Neural crest cell (in vitro differentiated cells): ENCODE measurements at regions not wholly inside any gene's neighbourhood (a gene's known extent, or its start where the extent isn't known, plus 50 kb on each side); places are given as distances from the start of the nearest gene placed in this dataset.

Experiments used
- DNase-seq: peaks from one replicate; pipeline ENCODE4 v3.0.0; 2021; ENCODE audit warnings: low read depth, mixed read lengths, low spot score
- H3K27ac Mint-ChIP-seq: one replicate; pipeline ENCODE4 v1.8.0; 2021; ENCODE audit warnings: mild to moderate bottlenecking, mixed read lengths; ENCODE audit not compliant: unreplicated experiment
- H3K27me3 Mint-ChIP-seq: 2 replicates; pipeline ENCODE4 v1.8.0; 2021; ENCODE audit warnings: low read depth, mild to moderate bottlenecking, mixed read lengths
- H3K36me3 Mint-ChIP-seq: 2 replicates; pipeline ENCODE4 v1.8.0; 2021; ENCODE audit warnings: low read depth, mild to moderate bottlenecking, mixed read lengths
- H3K4me1 Mint-ChIP-seq: 2 replicates; pipeline ENCODE4 v1.8.0; 2021; ENCODE audit warnings: mixed read lengths
- H3K4me3 Mint-ChIP-seq: one replicate; pipeline ENCODE4 v1.8.0; 2021; ENCODE audit warnings: mild to moderate bottlenecking, mixed read lengths
- H3K9me3 Mint-ChIP-seq: 2 replicates; pipeline ENCODE4 v1.8.0; 2021; ENCODE audit warnings: mixed read lengths
- TF ChIP-seq, protein P1 (sequence below): fragments of 200-600 bp; sonication (generic); conservative IDR thresholded peaks from 2 replicates; pipeline ENCODE4 v1.5.0; 2021; ENCODE audit warnings: antibody characterized with exemption, mild to moderate bottlenecking

DNA sequence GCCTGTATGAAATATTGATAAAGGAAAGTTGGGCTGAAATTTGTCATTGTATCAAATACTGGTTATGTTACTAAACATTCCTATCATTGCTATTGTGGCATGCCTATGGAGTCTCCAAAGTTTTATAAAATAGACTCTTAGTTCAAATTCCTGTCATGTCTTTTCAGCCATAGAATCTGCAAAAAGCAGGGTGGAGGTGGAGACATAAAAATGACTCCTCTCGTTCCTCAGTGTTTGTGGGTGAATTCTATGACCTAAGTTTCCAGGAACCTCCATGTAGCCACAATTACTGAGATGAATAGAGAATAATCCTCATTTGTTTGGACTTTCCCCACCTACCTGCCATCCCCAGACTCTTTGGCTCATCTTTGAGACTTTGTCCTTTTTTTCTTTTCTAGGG is 326.3 kb upstream of the ETAA1 start:
- DNase-seq, result no peak
- Mint-ChIP-seq H3K36me3 (no peaks in the 10 kb centered on the region), H3K27me3 (peaks cover 18% of the 10 kb centered on the region), H3K9me3 (peaks cover 7% of the 10 kb centered on the region), H3K4me3 (no peak overlapping the region), H3K27ac (no peak overlapping the region), H3K4me1 (no peaks in the 10 kb centered on the region)
- TF ChIP-seq, protein P1, sequence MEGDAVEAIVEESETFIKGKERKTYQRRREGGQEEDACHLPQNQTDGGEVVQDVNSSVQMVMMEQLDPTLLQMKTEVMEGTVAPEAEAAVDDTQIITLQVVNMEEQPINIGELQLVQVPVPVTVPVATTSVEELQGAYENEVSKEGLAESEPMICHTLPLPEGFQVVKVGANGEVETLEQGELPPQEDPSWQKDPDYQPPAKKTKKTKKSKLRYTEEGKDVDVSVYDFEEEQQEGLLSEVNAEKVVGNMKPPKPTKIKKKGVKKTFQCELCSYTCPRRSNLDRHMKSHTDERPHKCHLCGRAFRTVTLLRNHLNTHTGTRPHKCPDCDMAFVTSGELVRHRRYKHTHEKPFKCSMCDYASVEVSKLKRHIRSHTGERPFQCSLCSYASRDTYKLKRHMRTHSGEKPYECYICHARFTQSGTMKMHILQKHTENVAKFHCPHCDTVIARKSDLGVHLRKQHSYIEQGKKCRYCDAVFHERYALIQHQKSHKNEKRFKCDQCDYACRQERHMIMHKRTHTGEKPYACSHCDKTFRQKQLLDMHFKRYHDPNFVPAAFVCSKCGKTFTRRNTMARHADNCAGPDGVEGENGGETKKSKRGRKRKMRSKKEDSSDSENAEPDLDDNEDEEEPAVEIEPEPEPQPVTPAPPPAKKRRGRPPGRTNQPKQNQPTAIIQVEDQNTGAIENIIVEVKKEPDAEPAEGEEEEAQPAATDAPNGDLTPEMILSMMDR, result no peak

DNA sequence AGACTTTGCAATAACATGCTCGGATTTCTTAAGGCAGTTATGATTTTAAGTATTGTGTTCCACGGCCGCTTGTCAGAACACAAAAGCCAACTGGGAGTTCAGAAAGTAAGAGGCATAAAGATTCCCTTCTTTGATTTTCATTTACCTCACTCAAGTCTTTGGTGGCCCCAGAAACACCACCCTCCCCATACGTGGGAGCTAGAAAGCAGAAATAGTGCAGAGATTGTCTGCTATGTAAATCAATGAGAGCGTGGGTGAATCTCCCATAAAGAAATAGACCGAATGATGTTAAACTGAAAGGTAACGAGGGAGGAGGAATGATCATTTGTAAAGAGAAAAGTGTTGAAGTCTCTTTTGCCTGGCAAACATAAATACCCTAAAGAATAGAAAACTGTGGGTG is 322.1 kb upstream of the ETAA1 start:
- Mint-ChIP-seq H3K4me3 (no peak overlapping the region), H3K27ac (no peak overlapping the region), H3K9me3 (peaks cover 11% of the 10 kb centered on the region), H3K27me3 (peaks cover 3% of the 10 kb centered on the region), H3K4me1 (no peaks in the 10 kb centered on the region), H3K36me3 (no peaks in the 10 kb centered on the region)
- TF ChIP-seq, protein P1, result no peak
- no peak for DNase-seq

DNA sequence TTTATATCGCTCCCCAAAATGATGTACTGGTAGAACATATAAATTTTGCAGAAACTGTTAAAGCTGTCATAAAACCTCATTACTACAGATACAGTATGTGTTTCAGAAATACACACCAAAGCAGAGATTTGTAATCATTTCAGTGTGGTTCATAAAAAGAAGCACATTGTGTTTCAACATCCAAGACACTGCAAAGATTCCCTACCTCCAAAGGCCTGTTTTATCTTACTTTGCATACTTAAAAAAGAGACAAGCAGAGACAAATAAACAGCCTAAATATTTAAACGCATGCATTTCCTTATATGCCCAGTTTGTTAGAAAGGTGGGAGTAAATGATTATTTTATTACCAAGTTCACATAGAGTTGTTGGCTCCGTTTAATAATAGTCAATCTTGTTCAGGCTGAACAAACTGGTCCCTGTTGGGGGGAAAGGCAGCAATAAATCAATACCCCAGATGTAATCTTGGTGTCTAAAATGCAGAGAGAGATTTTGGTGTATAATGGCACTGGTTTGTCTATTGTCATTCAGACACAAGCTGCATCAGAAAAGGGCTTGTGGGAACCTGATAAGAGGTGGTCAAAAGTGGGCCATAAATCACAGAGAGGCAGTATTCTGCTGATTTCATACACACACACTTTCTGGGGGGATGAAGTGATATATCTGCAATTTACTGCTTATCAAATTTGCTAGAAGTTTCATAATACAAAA is 321.4 kb upstream of the ETAA1 start:
- Mint-ChIP-seq H3K36me3 (peaks cover under 1% of the 10 kb centered on the region), H3K4me3 (no peak overlapping the region), H3K27ac (no peak overlapping the region), H3K4me1 (no peaks in the 10 kb centered on the region), H3K9me3 (peaks cover 12% of the 10 kb centered on the region), H3K27me3 (peaks cover 3% of the 10 kb centered on the region)
- DNase-seq, result no peak
- TF ChIP-seq, protein P1, result no peak

DNA sequence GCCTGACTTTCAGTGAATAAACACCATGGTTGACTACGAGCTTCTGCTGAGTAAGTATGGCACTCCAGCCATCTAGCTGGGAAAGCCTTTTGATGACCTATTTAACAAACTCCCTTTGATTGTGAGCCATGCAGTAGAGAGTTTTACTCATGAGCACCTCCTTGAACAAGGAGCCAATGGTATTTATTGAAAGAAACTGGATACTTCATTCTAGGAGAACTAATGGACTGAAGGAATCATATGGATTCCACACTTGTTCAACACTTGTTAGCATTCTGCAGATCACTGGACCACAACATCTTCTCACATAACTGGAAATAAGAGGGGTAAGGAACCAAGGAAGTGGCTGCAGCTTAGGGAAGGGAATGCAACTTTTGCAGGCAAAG is 320.9 kb upstream of the ETAA1 start:
- Mint-ChIP-seq H3K4me1 (no peaks in the 10 kb centered on the region), H3K27ac (no peak overlapping the region), H3K36me3 (peaks cover 4% of the 10 kb centered on the region), H3K27me3 (peaks cover 3% of the 10 kb centered on the region), H3K9me3 (peaks cover 16% of the 10 kb centered on the region), H3K4me3 (no peak overlapping the region)
- TF ChIP-seq, protein P1, result no peak
- no peak for DNase-seq

DNA sequence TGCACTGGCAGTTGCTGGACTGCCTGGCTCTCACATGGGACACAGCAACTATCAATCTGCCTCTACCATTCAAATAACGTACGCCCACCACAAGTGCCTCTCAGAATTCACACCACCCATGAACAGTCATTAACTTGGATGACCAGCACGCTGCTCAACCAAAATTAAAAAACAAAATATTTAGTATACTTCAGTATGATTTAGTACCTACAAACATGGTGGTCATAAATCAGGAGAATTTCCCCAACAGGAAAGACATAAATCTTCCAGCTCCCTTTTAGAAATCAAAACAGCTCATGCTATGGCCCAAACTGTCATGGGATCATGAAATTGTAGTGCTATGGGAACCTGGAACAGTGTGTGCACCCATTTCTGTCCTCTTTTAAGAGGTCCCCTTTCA is 317.4 kb upstream of the ETAA1 start:
- H3K4me1 Mint-ChIP-seq, result no peaks in the 10 kb centered on the region
- no peaks in the 10 kb centered on the region for H3K27me3 Mint-ChIP-seq
- TF ChIP-seq, protein P1, result no peak
- no peak for DNase-seq
- no peak overlapping the region for H3K4me3 Mint-ChIP-seq
- peaks cover 16% of the 10 kb centered on the region for H3K9me3 Mint-ChIP-seq
- H3K36me3 Mint-ChIP-seq, result peaks cover 4% of the 10 kb centered on the region
- no peak overlapping the region for H3K27ac Mint-ChIP-seq
